ENCODE measurements at regions not wholly inside any gene's neighbourhood (a gene's known extent, or its start where the extent isn't known, plus 50 kb on each side); places are given as distances from the start of the nearest gene placed in this dataset.
"Not testable (repeated sequence)": the region's sequence is repeated elsewhere in the genome, so short reads cannot be mapped to it uniquely, and the experiment has no call there.

DNA sequence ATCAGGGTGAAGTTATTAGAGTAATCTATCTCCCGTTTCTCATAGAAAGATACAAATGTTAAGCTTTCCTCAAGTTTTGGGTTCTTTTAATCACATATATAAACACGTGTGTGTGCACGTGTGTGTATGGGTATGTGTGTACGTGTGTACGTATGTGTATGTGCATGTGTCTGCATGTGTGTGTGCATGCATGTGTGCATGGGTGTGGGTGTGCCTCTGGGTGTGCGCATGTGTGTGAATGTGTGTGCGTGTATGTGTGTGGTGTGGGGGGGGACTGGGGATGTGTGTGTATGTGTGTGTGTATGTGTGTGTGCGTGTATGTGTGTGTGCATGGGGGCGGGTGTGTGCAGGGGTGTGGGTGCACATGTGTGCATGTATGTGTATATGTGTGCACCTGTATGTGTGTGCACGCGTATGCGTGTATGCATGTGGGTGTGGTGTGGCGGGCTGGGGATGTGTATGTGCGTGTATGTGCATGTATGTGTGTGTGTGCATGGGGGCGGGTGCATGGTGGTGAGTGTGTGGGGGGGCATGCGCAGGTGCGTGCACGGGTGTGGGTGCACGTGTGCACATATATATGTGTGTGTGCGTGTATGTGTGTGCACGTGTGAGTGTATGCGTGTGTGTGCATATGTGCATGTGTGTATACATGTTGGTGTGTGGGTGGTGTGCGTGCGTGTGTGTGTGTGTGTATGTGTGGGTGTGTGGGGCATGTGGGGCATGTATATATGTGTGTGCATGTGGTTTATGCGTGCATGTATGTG is 304.0 kb downstream of the MBD2 start:
- DNase-seq: no peak

DNA sequence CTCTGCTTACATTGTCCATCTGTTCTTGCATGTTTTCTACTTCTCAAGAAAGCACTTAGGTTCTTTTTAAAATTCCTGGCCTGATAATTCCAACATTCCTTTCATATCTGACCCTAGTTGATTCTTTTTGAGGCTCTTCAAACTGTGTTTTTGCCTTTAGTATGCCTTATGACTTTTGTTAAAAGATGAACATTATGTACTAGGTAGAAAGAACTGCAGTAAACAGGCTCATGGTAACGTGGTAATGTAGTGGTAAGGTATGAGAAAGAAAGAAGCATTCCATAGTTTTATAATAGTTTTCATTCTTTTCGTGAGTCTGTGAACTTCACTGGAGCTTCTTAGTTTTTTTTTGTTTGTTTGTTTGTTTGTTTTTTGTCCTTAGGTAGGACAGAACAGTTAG is 306.4 kb downstream of the MBD2 start:
- no peak for DNase-seq

DNA sequence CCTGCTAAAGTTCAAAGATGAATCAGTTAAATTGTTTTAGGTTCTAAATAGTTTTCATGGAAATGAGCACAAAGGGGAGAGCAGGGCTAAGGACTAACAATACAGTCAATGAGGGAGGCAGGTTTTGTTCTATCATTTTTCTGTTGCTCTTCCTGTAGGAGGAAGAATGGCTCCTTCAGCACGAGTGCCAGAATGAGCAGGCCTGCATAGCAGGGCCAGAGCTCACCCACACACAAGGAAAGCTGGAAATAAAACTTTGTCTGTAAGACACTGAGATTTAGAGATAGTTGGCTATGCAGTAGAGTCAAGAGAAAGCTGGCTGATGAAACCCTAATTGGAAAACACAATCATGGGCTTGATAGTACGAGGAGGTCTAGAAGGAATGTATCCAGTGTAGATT is 313.3 kb downstream of the MBD2 start:
- DNase-seq: no peak

DNA sequence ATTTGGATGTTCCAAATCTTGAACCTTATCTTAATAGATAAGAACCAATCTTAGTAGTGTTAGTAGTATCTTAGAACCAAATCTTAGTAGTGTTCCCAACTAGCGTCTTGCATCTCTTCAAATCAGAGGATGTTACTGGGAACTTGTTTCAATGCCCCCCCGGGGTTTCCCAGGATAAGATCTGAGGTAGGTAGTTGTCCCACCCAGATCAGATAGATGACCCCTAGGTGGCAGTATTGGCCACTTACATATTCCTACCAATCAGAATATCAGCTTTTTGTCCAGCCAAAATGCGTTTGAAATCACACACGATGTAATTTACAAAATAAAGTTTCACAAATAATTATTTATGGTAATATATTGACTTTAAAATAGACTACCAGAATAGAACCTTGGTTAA is 314.8 kb downstream of the MBD2 start:
- DNase-seq: no peak

DNA sequence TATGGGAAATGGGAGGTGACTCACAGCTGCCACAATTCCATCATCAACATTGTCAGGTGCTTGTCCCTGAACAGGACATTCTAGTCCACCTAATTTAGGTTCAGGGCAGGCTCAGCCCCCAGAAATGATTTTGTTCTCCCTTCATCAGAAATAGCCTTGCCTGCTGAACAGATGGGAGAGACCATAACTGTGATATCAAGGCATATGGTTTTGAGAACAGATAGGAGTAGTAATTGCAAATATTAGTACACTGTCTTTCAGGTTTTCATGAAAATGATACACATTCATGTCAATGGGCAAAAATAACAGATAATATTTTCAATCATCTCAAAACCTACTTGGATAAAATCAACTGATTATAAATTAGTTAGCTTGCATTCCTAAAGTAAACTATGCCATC is 316.5 kb downstream of the MBD2 start:
- DNase-seq: no peak

DNA sequence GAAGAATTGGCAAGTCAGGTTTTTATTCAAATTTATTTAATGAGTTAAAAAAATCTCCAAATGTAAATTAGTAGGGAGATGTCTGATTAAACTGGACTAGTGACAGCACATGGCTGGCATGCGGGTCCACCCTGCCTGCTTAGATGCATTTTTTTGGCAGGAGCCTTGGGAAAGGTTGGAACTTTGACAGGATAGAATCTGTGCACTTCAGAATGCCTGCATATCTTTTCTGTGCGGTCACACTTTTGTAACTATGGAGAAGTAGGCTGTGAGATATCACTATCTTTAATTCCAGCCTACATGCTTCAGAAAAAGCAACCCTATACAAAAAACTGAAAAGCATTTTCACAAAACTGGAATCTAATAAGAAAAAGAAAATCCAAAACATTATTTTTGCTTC is 317.8 kb downstream of the MBD2 start:
- DNase-seq: no peak

DNA sequence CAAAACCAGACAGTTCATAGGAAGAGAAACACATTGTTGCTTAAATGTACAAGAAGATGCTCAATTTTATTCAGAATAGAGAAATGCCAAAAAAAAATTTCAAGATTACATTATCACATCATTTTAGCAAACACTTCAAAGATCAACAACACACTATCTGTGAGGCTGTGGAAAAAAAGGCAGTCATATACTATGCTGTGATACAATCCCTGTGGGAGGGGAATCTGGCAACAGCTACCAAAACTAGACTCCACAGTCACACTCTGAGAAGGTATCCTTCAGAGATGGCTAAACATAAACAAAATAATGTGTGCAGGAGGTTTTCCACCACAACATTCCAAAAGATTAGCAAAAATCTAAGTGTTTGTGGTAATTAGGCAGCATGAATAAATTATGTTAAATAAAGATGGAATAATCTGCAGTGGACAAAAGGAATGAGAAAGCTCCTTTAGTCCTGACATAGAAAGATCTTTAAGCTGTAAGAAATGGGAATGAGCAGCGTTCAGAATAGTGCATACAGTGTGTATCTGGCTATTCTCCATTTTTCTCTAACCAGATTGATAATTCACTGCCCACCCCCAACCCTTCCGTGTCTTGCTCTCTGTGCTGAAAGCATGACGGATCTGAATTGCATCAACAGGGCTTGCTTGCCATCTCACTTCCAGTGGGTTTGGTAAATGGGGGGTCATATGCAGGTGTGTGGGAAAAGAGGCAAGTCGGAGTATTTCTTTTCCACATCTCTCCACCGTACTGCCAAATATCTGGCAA is 329.6 kb downstream of the MBD2 start:
- no peak for DNase-seq

DNA sequence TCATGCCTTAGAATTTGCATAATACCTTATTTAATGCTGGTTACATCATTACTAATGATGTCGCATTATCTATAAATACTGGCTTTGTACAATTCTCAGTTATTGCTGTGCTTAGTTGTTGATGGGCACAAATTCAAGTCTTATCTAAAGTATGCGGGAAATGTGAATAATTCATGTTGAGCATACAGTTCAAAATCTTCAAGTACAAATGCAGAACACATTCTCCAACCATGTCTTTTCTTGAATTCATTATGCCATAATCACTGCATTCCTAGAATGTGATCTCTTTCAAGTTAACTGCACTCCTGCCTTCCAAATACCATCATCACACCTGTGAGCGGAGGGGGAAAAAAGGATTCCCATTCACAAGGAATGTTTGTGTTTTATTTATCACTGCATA is 337.0 kb downstream of the MBD2 start:
- no peak for DNase-seq

DNA sequence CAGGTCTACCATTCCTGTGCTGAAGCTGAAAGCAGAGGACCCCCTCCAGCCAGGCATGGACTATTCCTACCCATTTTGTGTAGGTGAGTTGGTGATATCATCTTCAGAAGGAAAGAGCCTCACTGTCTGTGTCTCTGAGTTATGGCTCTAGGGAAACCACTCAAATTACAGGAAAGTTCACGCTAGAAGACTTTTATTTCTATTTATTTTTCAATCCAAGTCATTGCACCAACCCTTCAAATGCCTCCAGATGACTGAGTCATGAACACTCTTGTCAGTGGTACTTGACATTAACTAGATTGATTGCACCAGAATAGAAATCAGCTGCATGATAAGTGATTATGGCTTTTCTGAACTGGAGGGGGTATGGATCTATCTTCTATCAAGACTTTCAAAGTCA is 338.4 kb downstream of the MBD2 start:
- DNase-seq: no peak

DNA sequence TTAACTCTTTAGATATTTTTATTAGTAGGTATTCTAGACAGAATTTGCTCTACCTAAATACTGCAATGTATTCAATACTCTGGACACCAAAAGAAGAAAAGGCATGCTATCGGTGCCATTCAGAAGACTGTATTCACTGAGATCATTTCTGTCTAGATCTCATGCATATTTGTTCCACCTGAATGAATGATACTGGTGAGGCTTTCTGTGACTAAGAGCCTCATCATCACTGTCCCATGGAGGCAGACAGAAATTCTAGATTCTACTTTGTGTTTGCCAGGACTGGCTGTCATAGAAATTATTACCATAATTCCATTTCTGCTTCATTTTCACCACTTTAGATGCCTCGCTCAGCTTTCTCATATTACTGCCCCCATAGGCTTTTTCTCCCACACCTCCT is 340.7 kb downstream of the MBD2 start:
- DNase-seq: no peak

DNA sequence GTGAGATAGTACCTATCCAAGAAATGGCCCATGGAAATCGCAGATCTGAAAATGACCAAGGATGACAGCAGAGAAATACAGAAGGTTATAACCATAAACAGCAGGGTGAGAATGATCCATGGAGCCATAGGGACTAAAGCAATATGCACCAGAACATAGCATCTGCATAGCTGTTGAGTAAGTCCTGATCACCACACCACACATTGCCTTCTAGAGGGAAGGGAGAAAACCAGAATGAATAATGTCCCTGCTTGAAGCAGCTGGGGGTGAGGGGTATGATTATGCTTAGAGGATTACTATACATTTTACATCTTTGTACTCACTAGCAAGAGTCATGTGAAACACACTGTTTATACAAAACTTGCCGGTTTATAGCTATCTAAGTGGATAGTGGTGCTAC is 350.4 kb downstream of the MBD2 start:
- DNase-seq: no peak

DNA sequence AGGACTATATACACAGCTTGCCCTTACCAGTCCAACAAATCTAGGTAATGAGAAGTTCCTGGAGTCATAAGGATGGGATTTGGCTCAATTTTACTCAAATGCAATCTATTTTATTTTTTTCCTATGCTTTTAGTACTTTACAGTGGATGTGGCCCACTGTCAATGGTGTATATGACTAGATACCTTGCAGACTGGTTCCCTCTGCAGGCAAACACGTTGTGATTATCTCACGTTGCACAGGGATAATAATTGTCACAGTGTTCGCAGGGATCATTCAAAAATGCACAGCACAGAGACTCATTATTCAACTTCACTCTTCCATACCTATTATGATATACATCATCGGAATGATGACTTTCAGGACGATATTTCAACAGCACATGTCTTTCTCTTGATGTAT is 359.7 kb downstream of the MBD2 start:
- no peak for DNase-seq

DNA sequence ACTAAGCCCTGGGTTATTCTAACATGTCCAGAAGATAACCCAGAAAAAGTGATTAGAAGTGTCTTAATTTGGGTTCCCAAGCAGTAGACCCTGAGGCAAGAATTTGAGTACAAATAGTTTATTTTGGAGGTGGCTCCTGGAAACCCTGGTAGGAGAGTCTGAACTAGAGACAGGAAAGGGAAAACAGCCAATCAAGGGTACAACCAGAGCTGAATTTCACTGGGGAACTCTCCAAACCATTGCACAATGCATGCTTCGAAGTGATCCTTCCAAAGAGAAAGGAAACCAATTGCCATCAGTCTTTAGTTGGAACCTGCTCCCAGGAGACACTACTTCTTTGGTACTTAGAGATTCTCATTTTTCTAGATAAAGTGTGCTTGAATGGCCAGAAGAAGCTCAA is 361.5 kb downstream of the MBD2 start:
- no peak for DNase-seq

DNA sequence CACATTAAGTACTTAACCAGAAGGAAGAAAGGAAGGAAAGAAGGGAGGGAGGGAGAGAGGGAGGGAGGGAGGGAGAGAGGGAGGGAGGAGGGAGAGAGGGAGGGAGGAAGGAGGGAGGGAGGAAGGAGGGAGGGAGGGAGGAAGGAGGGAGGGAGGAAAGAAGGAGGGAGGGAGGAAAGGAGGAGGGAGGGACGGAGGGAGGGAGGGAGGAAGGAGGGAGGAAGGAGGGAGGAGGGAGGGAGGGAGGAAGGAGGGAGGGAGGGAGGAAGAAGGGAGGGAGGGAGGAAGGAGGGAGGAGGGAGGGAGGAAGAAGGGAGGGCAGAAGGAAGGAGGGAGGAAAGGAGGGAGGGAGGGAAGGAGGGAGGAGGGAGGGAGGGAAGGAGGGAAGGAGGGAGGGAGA is 363.3 kb downstream of the MBD2 start:
- DNase-seq: no peak

DNA sequence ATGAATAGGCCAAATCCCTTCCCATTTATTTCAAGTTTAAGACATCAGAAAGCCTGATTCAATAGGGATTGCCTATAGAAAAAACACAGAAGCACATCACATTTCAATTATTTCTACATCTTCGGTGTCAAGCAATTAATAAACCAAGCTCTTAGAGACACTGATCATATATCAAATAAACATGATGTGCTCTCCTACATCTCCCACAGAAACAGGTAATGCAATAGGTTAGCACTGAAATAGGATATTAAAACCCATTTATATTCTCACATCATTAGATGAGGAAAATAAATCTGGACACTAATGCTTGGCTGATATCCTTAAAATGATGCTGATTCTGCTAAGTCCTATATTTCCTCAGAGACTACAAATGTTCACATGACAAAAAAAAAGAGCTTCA is 364.7 kb downstream of the MBD2 start:
- DNase-seq: no peak

DNA sequence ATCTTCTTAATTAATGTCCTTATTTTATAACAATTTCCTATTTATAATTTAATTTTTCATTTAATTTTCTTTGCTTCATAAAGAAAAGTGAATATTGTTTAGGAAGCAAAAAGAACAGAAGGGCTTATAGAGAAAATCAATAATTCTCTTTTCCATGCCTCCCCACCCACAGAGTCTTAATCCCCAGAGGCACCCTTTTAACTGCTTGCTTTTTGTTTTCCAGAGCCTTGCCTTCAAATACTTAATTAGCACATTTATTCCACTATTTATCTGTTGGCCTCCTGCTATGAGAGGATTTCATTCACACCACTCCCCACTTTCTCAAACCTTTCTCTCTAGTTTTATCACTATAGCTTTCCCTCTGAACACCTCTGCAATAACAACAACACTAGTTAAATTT is 373.6 kb downstream of the MBD2 start:
- DNase-seq: no peak

DNA sequence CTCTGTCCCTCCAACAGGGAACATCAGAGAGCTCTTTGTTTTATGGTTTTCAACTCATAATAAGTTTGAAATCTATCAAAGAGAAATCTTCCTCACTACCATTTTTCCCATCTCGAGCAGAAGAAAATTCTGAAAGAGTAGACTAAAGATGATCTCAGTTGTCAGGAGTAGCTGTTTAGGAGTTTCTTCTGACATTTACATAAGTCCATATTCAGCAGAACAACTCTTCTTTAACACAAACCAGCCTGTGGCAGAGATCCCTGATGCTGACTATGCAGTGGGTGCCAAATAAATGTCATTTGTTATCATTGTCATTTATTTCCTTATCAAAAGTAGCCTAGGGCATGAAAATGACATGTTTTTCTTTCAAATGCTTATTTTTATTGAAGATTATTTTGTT is 380.7 kb downstream of the MBD2 start:
- no peak for DNase-seq

DNA sequence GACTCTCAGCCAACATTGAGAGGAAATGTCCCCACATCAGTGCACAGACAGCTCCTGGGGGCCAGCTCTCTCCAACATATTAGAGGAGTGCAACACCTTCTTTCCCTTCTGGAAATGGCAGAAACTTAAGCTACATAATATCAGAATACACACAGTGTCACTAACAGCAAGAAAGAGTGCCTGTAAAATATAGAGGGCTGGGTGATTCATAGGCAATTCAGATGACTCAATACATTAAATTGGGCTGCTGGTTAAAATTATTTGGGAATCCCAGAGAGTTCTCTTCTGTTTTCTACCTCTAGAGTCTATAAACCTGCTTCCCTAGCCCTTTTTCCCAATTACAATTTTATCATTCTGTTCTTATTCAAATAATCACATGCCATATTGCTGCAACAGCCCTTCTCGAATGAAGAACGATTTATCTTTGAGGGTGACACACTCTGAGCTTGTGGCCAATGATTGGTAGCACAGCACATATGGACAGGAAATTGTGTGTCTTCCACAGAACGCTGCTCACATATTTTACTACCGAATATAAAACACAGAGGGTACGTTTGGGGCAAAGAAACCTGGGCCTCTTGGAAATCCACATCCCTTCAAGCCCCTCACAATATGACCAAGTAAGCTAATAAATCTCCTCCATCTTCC is 381.2 kb downstream of the MBD2 start:
- DNase-seq: no peak

DNA sequence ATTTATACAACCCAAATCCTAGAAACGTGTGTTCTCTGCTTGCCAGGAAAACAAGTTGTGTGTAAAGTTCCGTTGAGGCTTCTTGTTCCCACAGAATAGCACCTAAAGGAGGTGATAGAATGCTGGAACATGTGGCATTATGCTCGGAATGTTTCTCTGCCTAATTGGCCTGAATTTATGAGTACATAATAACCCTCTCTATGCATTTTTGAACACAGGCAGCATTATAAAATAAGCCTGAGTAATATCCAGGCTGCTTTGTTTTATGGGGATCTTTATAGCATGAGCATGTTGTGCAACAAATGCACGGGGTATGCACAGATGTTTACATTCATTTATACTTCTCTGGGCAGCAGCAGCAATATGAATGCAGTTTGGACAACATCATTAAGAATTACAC is 385.7 kb downstream of the MBD2 start:
- DNase-seq: no peak

DNA sequence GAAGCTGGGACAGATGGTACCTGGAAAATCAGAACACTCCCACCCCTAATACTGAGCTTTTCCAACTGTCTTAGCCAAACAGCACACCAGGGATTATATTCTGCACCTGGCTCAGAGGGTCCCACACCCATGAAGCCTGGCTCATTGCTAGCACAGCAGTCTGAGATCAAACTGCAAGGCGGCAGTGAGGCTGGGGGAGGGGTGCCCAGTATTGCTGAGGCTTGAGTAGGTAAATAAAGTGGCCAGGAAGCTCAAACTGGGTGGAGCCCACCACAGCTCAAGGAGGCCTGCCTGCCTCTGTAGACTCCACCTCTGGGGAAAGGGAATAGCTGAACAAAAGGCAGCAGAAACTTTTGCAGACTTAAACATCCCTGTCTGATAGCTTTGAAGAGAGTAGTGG is 403.3 kb downstream of the MBD2 start:
- not testable (repeated sequence) for DNase-seq

DNA sequence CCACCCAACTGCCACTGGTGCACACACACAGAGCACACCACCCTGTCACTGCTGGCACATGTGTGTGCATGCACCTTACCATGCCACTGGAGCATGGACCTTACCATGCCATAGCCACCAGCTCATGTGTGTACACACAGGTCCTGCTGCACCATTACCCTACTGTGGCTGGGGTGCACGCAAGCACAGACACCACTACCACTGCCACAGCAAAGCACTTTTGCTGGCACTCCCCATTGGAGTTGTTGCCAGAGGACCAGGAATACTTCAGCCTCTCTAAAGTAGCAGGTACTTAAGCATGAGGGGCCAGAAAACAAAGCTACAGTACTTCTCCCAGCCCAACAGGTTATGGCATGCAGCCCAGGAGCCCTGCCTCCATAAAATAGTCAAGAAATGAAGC is 404.8 kb downstream of the MBD2 start:
- no peak for DNase-seq

DNA sequence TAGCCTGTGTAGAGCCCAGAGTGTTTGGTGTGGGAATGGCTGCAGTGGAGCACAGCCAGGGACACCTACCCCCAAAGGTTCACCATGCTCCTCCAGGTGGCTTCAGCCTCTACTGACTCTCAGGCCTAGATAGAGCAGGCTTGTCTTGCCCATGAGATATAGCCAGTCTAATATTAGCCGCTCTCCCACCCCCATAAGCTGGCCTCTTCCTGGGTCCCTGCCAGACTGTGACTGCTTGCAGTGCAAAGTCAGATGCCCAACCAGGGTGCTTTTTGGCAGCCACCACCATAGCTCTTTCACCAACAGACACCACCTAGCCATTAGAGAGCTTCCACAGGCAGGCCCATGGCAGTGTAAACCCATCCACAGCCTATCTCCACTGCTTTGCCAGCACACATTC is 405.3 kb downstream of the MBD2 start:
- no peak for DNase-seq

DNA sequence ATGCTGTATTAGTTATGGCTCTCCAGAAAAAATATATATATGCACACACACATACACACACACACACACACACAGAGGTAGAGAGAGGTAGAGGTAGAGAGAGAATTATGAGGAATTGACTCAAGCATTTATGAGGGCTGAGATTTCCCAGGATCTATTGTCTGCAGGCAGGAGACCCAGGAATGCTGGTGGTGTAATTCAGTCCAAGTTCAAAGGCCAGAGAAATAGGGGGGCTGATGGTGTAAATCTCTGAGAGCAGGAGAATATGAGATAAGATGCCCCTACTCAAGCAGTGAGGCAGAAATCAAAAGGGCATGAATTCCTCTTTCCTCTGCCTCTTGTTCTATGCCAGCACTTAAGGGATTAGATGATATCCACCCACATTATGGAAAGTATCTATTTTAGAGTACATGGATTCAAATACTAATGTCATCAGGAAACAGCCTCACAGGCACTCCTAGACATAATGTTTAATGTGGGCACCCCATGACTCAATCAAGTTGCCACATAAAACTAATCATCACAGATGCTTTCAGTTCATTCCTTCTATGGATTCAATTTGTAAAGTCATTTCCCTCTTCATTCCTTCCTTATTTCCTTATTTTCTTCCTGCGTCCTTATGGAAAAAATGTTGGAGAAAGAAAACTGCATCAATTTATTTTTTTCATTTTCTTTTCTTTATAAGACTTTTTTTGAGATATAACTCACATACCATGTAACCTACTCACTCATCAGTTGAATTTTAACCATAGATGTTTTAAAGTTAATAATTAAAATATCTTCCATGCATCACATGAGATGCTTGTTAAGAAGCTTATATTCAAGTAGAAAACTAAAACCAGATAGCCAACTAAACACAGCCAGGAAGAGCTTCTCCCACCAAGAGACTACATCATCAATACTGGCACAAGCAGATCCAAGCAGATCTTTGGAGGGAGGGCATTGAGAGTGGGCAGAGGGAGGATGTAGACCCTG is 406.2 kb downstream of the MBD2 start:
- no peak for DNase-seq
